PC-9 (cell line): ENCODE measurements at regions not wholly inside any gene's neighbourhood (a gene's known extent, or its start where the extent isn't known, plus 50 kb on each side); places are given as distances from the start of the nearest gene placed in this dataset.

Source experiments
- EZH2 ChIP-seq: fragments of 200-600 bp; sonication (generic); IDR thresholded peaks from 2 replicates; pipeline ENCODE4 v1.8.0; 2017; ENCODE audit warnings: antibody characterized with exemption, low read depth
- TF ChIP-seq, protein P1 (sequence below): fragments of 200-600 bp; sonication (generic); conservative IDR thresholded peaks from 2 replicates; pipeline ENCODE4 v1.6.1; 2017; ENCODE audit warnings: mixed run types, antibody characterized with exemption, mild to moderate bottlenecking, moderate library complexity

DNA sequence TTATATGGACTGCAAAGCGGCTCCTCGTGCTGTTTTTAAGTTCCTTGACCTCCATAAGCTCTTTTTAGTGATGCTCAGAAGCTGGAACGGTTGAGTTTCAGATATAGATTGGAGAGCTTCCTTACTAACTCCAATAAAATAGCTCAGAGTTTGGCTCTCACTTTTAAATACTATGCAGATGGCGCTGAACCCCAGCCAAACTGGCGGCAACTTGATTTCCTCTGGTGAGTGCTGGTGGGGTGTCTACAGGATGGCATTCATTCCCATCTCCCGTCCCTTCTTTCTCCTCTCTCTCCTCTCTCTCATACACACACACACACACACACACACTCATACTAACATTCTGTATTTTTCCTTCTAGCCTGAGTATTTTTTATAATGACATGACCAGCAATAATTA lies 346.3 kb downstream of the ETNK1 start:
- TF ChIP-seq, protein P1, sequence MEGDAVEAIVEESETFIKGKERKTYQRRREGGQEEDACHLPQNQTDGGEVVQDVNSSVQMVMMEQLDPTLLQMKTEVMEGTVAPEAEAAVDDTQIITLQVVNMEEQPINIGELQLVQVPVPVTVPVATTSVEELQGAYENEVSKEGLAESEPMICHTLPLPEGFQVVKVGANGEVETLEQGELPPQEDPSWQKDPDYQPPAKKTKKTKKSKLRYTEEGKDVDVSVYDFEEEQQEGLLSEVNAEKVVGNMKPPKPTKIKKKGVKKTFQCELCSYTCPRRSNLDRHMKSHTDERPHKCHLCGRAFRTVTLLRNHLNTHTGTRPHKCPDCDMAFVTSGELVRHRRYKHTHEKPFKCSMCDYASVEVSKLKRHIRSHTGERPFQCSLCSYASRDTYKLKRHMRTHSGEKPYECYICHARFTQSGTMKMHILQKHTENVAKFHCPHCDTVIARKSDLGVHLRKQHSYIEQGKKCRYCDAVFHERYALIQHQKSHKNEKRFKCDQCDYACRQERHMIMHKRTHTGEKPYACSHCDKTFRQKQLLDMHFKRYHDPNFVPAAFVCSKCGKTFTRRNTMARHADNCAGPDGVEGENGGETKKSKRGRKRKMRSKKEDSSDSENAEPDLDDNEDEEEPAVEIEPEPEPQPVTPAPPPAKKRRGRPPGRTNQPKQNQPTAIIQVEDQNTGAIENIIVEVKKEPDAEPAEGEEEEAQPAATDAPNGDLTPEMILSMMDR: no peak
- TF ChIP-seq EZH2: no peak
